ENCODE measurements at regions not wholly inside any gene's neighbourhood (a gene's known extent, or its start where the extent isn't known, plus 50 kb on each side); places are given as distances from the start of the nearest gene placed in this dataset.

DNA sequence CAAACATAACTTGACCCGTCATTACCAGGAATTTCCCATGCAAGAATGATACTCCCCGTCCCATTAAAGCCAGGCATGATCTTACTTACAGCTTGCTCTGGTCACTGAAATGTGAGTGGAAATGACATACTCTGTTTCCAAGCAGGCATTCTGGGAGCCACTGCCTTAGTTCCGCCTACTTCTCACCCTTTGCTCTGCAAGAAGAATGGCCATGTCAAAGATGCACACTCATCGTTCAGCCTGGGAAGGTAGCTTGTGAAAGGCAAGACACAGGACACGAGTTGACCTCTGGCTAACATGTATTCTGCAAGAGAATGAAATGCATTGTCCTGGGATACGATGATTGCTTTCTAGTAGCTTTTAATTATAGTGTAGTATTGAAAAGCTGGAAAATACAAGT, 1144.4 kb downstream of the NLGN4X start:
- DNase-seq (ENCODE audit: low read depth): peak; percentile 20

GRCh38 chrX:5082705-5083104, 1146.0 kb downstream of the NLGN4X start:
- no peak for DNase-seq (ENCODE audit: low read depth)

DNA sequence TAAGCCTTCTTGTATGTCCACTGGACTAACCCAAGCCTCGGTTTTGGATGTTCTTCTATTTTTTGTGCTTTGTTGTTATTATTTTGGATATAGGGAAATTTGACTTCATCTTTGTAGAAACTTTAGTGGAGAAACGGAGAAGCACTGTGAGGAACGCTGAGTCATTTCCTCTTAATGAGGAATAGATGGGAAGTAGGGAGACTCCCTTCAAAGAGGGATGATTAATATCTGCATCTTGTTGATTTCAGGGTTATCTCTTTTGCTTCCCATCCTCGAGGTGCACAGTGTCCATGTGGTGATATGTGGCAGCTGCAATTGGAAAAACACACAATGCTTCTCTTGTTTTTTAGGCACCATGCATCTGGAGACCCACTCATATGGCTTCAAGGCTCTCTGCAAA, 1147.9 kb downstream of the NLGN4X start:
- peak; percentile 67 for DNase-seq (ENCODE audit: low read depth)

DNA sequence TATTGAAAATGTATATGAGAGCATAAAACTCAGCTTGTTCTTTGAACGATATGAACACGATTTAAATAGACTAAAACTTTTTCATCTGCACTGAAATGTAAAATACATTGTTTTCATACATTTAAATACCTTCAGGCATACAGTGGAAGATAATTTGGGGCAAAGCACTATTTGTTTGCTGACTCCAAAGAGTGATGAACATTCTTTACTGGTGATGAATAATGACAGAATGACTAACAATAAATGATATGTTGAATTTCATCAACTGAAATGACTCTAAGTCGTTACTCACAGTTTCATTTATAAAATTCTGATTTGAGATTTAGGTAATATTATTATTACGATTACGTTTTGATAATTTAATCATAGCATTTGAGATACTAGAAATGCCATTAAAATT, 1160.1 kb downstream of the NLGN4X start:
- DNase-seq (ENCODE audit: low read depth): peak; percentile 11

- DNase-seq (ENCODE audit: low read depth): no peak
Measured at GRCh38 chrX:5057786-5058185, 1170.9 kb downstream of the NLGN4X start.

GRCh38 chrX:5054852-5055251, 1173.8 kb downstream of the NLGN4X start:
- no peak for DNase-seq (ENCODE audit: low read depth)

- peak; percentile 99 for DNase-seq (ENCODE audit: low read depth)
Measured at GRCh38 chrX:5051831-5052491, 1176.7 kb downstream of the NLGN4X start.

- no peak for DNase-seq (ENCODE audit: low read depth)
Measured at GRCh38 chrX:5042563-5042962, 1186.1 kb downstream of the NLGN4X start.

- DNase-seq (ENCODE audit: low read depth): no peak
Measured at GRCh38 chrX:5031792-5032191, 1196.9 kb downstream of the NLGN4X start.

GRCh38 chrX:5015451-5015850, 1213.2 kb downstream of the NLGN4X start:
- DNase-seq (ENCODE audit: low read depth): no peak

- DNase-seq (ENCODE audit: low read depth): no peak
Measured at GRCh38 chrX:4994855-4995254, 1233.8 kb downstream of the NLGN4X start.

DNA sequence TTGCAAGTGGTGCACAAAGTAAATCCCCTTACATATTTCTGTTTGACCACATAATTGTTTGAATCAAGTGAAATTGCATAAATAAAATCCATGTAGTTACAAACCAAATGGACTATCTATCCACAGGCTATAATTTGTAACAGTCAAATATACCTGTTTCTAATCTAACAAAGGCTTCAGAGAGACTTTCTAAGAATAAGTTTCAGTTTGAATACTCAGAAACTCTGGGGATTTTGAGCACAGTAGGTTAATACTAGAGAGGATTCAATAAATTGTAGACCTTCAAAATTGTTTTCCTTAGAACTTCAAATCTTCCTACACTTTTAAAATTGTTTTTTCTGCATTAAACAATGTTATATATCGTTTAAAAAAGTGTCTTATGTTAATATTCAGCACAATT, 1250.1 kb downstream of the NLGN4X start:
- DNase-seq (ENCODE audit: low read depth): no peak

DNA sequence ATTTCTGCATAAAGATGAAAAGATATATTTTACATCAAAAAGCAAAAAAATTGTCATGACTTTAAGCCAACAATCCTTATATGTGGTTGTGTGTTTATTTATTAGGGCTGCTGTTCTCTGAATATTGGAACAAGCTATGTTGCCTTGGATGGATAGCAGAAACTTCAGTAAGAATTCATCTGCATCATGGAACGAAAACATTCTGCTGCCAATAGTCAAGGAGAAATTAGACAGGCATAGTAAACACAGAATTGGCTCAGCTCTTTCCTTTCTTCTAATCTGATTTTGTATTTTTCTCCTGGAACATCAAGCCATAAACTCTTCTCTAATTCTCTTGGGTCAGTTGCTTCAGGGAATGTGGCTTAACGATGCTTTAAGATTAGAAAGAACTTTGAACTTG, 1257.0 kb downstream of the NLGN4X start:
- DNase-seq (ENCODE audit: low read depth): no peak

GRCh38 chrX:4964112-4964511, 1250.7 kb upstream of the PRKX start:
- DNase-seq (ENCODE audit: low read depth): no peak

DNA sequence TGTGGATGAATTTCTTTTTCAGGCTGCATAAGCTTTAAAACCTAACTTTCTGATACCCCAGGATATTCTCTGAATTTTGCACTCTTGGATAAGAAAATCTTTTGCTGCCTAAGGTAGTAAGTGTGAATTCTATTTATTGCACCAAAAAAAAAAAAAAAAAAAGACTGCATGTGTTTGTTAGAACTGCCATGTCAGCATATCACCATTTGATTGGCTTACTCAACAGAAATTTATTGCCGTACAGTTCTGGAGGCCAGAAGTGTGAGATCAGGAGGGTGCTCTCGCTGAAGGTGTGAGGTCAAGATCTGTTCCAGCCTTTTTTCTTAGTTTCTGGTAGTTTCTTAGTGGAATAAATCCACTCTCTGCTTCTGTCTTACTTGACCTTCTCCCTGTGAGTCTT, 1250.0 kb upstream of the PRKX start:
- DNase-seq (ENCODE audit: low read depth): no peak

DNA sequence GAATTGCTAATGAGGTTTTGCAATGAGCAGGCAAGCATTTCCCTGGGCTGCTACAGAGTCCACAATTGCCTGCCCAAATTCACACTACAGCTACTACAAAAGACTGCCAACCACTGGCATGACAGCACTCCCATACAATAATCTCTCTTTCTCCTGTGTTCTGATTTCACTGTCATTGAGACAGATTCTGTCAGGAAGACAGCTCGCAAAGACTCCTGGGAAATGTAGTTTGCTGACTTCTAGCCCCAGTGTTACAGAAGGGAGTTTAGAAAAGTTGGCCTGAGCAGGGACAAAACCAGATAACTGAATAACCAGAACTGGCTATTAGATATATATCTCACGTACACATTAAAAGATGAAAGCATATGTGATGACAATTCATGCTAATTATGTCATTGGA, 1231.3 kb upstream of the PRKX start:
- no peak for DNase-seq (ENCODE audit: low read depth)

DNA sequence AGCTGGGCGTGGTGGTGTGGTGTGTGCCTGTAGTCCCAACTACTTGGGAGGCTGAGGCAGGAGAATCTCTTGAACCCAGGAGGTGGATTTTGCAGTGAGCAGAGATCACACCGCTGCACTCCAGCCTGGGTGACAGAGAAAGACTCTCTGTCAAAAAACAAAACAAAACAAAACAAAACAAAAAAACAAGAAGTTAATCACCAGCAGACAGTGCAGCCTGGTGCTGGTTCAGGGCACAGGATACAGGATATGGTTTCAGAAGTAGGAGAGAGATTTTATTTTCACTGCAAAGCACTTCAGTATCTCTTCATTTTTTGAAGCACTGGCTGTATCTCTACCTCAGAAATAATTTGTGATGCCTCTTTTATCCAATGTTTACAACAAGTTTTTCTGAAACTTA, 1222.9 kb upstream of the PRKX start:
- DNase-seq (ENCODE audit: low read depth): no peak

DNA sequence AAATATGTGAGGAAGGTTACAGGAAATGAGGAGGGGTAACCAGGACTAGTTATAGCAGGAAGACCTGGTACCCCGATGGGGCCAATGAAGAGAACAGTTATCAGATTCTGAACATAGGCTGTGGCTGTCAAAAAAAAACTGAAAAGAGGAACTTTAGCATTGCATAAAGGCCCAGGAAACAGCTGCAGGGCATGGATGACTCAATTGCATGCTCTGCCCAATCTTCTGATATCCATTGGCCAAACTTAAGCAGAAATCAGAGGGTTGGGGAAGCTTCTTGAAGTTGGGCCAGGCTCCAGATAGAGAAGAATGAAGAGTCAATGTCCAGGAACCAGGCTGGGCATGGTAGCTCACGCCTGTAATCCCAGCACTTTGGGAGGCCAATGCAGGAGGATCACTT, 1222.4 kb upstream of the PRKX start:
- DNase-seq (ENCODE audit: low read depth): peak; percentile 62

DNA sequence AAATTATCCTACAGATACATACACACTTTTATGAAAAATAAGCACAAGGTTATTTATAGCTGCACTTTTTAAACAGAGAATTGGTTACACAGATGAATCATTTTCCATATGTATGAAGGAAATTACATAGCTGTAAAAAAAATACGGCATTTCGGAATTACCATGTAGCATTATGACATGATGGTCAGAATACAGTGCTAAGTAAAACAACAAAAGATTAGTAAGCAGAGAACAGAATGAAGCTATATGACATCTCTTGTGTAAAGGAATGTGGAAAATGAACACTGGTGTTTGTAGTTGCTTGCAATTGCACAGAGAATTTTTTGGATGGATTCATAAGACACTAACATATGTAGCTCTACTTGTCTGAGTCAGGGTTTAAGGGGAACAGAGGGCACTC, 1222.0 kb upstream of the PRKX start:
- no peak for DNase-seq (ENCODE audit: low read depth)

GRCh38 chrX:4932790-4933189, 1219.3 kb upstream of the PRKX start:
- DNase-seq (ENCODE audit: low read depth): no peak

DNA sequence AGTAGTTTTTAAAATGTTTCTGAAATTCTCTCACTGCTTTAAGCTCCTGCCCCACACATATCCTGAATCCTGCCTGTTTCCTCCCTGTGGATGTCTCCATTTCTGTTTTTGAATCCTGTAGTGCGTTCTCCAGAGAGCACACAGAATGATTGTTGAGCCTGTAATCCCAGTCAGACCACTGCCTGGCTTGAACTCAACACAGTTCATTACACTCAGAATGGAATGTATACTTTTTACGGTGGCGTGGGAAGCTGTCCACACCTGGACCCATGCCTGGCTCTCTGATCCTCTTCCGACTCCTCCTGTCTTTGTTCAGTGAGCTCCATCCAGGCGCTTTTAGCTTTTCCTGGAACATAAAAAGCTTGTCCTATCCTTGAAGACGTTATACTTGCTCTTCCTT, 1217.0 kb upstream of the PRKX start:
- DNase-seq (ENCODE audit: low read depth): no peak

GRCh38 chrX:4925911-4926310, 1212.5 kb upstream of the PRKX start:
- DNase-seq (ENCODE audit: low read depth): peak; percentile 19

- no peak for DNase-seq (ENCODE audit: low read depth)
Measured at GRCh38 chrX:4909348-4909747, 1195.9 kb upstream of the PRKX start.

DNA sequence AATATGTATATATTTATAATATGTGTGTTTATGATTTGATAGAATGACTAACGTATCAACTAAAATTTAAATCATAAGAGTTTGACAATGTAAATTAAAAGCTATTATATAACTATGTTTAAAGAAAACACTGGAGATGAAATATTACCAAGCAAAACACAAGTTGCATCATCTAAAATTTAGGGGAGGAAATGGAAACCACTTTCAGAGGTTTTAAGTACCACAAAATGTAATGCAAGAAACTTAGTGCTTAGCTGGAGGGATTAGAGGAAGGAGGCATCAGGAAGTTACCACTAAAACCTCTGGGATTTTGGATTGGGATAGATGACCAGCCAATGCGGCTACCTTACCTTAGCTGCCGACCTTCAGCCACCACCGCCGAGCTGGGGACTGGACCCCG, 1192.1 kb upstream of the PRKX start:
- no peak for DNase-seq (ENCODE audit: low read depth)

GRCh38 chrX:4881277-4881676, 1167.8 kb upstream of the PRKX start:
- DNase-seq (ENCODE audit: low read depth): no peak

Measured in RPMI7951 (cell line).